Stimulated activated CD4-positive, alpha-beta T cell treated with anti-CD3 and anti-CD28 coated beads, Interleukin-2, amount 100 ng/mL, for 24 hours (primary cell): ENCODE measurements at regions not wholly inside any gene's neighbourhood (a gene's known extent, or its start where the extent isn't known, plus 50 kb on each side); places are given as distances from the start of the nearest gene placed in this dataset.
A peak's percentile ranks its signal among the peaks of the same experiment; 100 is the strongest.

ENCODE experiments used
- DNase-seq, 2 donors: peaks; one replicate each; pipeline ENCODE4 v3.0.0-alpha.2; 2020

DNA sequence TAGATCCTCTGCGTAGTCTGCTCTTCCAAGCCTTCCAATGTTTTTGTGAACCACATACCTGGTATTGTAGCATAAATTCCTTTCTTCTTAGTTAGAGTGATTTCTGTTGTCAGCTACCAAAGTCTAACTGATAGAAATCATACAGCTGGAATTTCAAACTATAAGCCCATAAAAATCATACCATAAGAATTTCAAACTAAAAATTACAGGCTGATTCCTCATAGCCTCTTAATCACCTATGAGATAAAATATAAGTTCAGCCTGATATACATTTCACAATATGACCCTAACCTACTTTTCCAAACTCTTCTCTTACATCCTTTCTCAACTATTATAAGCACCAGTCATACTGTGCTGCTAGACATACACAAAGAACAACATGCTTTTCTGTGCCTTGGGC, 64.8 kb downstream of the PTHLH start:
- no peak for DNase-seq

DNA sequence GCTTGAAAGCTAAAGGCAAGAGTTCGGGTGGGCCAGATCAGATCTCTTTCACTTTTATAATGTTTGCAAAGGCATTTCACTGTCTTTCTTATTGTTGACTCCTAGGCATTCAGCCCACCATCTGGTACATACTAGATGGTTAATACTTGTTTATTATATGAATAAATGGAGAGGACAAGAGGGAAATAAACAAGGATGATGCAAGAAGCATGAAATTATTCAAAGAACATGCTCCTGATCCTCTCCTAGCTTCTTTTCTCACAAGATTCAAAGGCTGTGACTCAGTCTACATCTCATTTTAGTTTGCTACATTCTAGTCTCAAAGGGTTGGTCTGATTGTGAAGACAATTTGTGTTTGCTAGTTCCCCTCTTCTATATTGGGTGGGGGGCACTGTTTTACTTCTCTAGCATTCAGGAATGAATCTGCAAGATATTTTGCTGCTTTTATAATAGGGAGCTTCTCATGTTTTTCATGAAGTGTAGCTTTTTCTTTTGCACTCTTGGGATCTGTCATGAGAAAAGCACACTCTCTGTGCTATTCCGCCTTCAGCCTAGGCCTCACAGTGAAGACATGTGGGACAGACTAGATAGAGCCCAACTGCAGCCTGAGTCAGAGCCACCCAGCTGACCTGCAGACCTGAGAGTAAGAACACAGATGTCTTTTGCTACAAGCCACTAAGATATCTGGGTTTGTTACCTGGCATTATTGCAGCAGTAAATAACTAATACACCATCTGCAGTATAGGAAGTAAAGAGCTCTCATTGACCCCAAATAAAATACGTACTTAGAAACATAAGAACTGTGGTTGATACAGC, 65.7 kb downstream of the PTHLH start:
- no peak for DNase-seq

DNA sequence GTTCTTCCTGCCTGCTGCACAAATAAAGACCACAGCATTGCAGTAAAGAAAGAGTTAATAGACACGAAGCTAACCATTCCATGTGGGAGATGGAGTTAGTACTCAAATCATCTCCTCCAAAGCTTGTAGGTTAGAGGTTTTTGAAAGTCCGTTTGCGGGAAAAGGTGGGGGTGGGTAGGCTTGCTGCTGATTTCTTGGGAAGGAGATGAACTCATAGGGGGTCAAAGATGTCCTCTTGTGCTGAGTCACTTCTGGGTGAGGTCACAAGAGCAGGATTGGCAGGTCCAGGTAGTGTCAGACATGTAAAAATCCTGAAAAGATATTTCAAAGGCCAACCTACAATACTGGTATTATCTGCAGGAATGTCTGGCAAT, 66.4 kb downstream of the PTHLH start:
- no peak for DNase-seq

DNA sequence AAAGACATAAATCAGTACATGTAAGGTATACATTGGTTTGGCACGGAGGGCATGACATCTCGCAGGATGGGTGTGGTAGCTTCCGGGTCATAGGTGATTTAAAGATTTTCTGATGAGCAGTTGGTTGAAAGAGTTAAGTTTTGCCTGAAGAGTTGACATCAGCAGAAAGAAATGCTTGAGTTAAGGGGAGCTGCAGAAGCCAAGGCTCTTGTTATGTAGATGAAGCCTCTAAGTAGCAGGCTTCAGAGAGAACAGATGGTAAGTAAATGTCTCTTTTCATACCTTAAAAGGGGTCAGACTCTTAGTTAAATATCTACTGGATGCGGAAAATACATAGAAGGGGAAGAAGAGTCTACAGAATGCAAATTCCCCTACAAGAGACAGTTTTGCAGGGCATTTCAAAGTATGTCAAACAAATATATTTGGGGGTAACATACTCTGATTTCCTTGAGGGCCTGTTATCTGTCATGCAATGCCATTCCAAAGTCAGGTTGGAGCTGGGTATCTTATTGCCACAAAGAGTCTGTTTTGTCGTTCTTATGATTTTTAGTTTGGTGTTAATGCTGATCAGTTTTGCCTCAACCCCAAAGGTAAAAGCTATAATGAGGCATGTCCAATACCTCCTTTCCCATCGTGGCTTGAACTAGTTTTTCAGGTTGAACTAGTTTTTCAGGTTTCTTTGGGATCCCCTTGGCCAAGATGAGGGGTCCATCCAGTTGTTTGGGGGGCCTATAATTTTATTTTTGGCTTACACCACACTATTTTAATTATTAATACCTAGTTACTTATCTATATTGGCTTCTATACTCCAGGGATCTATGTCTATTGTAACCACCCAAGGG, 67.0 kb downstream of the PTHLH start:
- no peak for DNase-seq

DNA sequence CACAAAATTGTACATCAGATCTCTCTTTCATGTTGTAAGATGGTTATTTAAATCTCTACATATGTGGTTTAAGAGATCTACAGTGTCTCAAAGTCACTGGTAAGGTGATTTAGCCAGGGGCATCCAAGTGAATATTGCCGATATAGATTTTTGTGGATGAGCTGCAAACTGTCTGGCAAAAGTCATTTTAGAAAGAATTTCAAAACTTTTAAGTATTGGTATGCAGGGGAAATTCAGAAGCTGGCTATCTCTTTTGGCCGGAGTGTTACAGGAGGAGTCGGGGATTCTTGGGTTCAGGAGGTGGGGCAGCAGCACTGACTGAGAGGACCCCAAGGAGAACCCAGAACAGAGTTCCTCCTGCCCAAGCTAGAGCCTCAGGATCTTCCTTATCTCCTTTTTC, 69.9 kb downstream of the PTHLH start:
- DNase-seq: no peak

DNA sequence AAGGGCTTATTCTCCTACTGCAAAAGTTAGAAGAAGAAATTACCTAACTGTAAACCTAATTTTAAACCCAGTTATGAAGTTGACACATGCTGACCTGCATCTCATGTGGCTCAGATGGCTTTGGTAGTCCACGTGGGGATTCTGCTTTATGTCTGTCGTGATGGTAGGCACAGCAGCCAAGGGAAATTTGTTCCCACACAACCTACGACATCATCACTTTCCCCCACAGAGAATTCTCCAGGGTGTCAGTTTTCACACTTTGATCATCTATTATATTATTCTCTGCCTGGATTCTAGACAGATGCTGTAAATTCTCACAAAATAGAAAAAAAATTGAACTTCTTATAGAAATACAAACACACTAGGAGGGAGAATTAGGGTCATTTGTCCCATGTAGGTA, 70.6 kb downstream of the PTHLH start:
- DNase-seq: no peak

DNA sequence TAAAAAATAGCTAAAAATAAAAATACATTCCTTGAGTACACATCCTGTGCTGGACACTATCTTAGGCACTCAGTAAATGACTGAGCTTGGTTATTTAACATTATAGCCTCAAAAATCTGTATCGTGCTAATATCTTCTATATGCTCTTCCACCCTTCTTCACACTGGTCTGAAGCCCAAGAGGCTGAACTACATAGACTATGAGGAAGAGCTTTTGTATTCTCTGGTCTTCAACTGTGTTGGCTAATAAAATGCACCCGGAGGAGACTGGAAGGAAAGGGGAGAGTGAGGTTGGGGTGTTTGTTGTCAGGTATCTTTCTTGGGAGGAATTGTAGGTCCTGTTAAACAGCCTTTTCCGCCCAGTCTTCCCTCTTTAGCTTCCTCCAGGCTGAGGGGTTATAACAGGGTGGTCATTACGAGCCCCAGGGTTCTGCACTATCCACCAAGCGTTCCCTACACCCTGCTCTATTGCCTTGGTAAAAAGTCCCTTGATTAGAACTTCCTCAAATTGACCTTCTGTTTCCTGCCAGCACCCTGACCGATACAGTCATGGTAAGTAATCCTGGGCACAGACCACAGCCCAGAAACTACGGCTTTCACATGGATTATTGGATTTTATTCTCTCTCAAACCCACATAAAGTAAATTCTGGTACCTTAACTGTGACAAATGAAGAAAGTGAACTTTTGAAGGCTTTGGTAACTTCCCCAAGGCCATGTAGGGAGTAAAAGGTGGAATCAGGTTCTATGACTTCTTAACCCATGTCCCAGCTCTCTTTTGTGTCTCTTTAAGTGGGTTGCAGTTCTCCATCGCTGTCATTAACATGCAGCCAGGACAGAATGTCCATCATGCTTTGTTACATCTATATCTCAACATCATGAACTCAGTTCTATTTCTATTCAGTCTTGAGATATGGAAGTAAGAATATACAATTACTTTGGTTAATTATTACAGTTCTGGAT, 71.3 kb downstream of the PTHLH start:
- DNase-seq: no peak

DNA sequence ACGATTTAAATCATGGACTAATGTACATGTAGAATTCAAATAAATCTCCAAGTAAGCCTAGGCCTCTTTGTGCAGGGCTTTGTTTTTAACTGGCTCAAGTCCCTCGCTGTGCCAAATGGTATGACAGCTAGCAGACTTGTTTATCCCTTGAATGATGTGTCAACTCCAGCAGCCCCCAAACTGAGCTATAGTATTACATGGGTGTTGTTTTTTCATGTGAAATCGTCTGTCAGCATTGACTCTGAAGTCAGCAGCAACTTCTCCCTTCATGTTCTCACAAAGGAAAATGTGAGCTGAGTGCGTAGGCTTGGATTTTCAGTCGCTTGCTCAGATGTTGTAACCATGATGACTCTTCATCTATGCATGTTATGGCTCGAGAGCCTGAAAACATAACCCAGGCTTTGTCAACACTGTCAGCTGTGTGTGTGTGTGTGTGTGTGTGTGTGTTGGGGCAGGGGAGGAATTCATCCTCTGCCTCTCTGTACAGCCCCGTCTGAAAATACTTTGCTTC, 73.3 kb downstream of the PTHLH start:
- peak in 1 of 2 donors; percentile 22 for DNase-seq

DNA sequence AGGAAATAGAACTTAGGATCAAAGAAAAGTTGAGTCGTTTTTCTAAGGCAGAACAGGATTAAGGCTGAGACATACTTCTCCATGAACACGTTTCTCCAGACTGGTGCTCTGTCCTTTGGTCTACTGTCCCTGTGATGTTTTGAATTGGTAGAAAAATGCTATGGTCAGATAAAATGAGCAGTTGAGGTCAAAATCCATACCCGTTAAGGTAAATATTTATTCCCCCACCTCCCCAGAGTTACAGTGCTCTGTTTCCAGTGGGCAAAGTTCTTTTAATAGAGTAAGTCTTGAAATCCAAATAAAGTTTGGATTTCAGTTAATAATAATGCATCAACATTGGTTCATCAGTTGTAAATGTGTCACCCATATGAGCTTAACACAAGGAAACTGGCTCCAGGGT, 74.5 kb downstream of the PTHLH start:
- no peak for DNase-seq

DNA sequence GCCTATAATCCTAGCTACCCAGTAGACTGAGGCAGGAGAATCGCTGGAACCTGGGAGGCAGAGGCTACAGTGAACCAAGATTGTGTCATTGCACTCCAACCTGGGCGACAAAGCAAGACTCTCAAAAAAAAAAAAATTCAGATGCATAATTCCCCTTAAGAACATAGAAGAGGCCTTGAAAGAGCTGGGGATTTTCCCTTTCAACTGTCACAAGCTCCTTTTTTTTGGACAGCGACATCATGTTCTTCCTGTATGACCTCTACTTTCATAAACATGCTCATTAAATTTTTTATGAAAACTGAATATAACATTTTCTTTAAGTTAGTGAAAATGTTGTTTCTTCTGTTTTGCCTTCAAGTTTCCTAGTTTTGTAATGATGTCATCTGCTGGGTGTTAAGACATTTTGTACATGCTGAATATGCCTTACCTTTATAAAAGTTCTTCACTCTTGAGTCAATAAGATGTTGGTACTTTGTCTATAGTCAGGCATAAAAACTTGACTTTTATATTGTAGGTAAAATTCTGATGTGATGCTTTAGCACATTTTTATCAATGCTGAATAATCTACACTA, 76.0 kb downstream of the PTHLH start:
- no peak for DNase-seq

DNA sequence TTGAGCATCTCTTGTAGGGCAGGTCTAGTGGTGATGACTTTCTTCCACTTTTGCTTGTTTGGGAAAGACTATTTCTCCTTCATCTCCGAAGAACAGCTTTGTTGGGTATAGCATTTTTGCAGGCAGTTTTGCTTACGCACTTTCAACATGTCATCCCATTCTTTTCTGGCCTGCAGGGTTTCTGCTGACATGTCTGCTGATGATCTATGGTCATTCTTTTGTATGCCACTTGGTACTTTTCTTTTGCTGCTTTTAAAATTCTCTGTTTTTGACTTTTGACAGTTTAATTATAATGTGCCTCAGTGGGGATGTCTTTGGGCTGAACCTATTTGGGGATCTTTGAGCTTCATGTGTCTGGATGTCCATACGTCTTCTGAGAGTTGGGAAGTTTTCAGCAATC, 78.2 kb downstream of the PTHLH start:
- no peak for DNase-seq

DNA sequence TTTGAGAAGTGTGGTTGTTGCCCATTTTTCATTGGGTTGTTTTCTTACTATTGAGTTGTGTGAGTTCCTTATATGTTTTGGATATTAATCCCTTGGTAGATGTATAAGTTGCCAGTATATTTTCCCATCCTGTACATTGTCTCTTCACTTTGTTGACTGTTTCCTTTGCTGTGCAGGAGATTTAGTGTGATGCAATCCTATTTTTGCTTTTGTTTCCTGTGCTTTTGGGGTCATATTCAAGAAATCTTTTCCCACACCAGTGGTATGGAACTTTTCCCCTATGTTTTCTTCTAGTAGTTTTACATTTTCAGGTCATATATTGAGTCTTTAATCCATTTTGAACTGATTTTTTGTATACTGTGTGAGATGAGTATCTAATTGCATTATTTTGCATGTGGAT, 92.8 kb downstream of the PTHLH start:
- DNase-seq: no peak

DNA sequence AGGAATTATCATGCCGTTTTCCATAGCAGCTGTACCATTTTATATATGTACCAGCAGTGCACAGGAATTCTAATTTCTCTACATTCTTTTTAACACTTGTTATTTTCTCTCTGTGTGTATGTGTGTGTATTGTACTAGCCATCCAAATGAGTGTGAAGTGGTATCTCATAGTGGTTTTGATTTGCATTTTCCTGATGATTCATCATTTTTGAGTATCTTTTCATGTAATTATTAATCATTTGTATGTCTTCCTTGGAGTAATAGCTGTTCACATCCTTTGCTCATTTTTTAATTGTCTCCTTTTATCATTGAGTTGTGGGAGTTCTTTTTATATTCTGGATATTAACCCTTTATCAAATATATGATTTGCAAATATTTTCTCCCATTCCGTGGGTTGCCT, 95.6 kb upstream of the MANSC4 start:
- no peak for DNase-seq

DNA sequence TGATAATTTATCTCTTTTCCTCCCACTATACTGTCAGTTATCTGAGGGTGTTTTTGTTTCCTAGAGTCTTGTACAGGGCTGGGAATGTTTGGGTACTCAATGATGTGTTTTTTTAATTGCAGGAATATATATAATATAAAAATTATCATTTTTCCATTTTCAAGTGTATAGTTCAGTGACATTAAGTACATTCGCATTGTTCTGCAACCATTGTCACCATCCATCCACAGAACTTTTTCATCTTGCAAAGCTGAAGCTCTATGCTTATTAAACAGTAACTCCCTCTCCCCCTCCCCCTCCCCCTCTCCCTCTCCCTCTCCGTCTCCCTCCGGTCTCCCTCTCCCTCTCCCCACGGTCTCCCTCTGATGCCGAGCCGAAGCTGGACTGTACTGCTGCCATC, 93.0 kb upstream of the MANSC4 start:
- DNase-seq: no peak

DNA sequence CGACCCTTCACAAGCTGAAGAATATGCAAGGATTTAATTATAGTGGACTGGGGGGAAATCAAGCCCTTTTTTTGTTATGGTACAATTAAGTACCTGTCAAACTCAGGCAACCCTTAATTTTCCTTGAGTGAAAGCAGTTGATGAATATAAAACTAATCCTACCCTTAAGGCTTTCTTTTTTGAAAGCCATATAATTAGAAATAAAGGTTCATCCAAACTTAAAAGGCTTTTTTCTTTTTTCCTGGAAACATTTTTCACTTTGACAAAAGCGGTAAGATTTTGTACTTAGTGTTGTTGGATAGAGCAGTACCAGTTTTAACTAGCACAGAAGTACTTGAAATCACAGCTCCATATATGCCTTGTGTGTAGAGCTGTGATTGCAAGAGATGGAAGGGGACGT, 91.9 kb upstream of the MANSC4 start:
- no peak for DNase-seq

DNA sequence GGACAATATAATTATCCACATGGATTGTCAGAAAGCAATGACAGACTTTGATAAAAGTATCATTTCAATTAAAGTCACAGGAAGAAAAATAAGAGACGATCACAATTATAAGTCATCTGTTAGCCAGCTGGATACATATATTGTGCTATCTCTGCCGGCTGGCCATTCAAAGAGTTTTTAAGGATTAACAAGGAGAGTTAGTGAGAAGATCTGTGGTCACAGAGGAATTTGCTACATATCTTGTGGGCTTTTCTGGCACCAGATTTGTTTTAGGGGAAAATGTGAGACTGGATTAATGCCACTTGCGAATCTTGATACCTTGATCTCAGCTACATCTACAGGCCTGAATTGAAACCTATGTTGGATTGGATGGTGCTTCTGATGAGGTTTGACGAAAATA, 90.9 kb upstream of the MANSC4 start:
- no peak for DNase-seq

DNA sequence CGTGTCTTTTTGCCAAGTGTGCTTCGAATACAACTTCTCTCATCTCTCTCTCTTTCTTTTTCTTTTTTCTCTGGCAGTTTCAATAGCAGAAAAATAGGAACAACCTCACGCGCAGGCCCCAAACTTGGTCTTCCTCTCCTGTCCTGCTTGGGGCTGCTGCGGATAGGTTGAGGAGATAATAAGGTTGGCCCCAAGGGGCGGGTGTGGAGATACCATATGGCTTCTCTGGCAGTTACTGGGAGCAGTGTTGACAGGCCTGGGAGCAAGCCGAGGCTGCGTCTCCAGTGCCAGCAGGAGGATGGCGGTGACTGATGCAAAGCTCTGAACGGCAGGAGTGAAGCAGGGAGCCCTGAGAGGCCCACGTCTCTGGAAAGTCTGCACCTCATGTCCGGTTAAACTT, 89.5 kb upstream of the MANSC4 start:
- DNase-seq: no peak

DNA sequence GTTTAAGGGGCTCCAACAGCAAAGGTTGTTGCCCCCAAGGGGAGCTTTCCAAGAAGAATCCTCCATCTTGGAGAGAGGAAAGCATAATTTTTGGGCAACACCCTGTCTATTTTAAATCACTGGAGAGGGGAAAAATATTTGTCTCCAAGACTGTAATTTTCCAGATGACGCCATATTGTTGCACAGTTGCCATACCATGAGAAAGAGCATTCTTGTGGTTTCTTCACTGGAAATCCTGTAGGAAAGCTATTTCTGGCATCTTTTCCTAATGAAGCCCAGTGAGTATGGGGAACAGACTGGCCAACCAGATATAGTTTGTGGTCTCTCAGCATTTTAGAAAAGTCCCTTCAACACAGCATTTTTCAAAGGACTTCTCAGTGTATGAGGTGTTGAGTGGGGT, 88.1 kb upstream of the MANSC4 start:
- no peak for DNase-seq

DNA sequence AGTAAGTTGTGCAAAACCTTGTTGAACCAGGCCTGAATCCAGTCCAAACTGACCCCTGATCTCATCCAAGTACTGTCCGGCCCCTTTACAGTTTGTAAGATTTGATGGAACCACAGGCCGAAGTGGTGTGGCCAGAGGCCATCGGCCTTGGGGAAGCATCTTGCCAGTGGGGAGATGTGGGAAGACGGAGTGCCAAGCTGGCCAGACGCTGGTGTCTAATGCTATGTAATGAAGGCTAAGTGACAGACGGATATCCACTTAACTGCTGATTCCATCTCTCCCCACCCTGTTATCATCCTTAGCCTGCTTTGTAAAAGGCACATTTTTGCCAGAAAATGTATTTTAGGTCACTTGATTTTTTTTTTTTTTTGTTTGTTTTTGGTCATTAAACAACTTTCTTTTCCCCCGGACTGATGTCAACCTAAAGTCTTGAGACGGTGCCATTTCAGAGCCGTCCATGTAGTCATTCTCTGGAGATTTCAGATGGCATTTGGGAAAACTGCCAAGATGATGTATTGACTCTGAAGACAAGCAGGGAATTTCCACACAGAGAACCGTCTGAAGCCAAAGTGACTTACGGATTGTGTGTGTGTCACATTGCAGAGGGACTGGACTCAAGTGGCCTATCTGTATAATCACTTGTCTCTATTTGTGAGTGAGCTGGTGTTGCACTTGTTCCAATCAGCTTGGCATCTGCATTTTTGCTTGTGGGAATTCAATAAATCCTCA, 86.5 kb upstream of the MANSC4 start:
- DNase-seq: no peak

DNA sequence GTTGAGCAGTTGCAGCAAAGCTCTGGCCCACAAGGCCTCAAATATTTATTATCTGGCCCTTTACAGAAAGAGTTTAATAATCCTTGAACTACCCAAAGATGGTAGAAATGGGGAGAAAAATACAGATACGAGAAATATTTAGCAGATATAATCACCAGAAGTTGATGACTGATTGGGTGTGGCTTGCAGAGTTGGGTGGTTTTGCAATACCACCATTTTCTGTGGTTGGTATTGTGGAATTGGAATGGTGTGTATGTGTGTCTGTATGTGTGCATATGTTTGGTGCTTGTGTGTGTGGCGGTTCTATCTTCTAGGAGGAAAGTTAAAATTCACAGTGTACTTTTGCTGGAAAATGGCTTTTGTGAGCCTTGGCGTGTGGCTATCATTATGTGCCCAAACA, 85.4 kb upstream of the MANSC4 start:
- no peak for DNase-seq

DNA sequence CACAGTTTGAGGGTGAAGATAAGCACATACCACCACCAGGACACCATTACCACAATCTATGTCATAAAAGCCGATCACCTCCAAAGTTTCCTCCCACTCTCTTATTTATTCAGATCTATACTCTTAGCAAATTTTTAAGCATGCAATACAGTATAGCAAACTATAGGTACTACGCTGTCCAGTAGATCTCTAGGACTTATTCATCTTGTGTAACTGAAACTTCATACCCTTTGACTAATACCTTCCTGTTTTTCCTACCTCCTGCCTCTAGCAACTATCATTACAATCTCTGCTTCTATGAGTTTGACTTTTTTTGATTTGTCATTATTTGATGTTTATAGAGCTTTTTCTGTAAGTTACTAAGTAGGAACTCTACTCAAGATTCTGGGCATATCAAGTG, 84.5 kb upstream of the MANSC4 start:
- DNase-seq: no peak

DNA sequence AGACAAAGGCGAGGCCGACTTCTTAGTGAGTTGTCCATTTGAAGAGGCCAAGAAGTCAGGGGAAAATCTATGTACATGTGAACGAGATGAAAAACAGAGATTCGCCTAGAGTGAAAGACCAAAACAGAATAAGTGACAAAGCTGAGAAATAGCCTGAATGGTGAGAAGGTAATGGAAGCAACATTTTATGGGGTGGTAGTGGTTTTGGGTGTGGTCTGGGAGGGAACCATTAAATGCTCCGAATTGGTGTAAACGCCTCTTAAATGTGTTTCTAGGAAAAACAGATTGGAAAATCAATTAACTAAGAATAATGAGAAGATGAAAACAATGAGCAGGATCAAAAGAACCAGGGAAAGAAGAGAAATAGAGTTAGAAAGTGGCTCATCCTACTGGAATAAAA, 83.8 kb upstream of the MANSC4 start:
- DNase-seq: no peak
